CD14-positive monocyte (primary cell): ENCODE measurements at regions not wholly inside any gene's neighbourhood (a gene's known extent, or its start where the extent isn't known, plus 50 kb on each side); places are given as distances from the start of the nearest gene placed in this dataset.
"Not testable (repeated sequence)": the region's sequence is repeated elsewhere in the genome, so short reads cannot be mapped to it uniquely, and the experiment has no call there.

Experiments
- DNase-seq, 3 donors: peaks; one replicate each; pipeline ENCODE4 v3.0.0-alpha.2; 2011 to 2022
- H2AFZ ChIP-seq: 2 replicates; pipeline ENCODE4 v1.6.0; 2012; ENCODE audit warnings: mild to moderate bottlenecking, low read depth, low read length, inconsistent platforms; ENCODE audit not compliant: insufficient read depth, poor library complexity, severe bottlenecking
- H3K27ac ChIP-seq, 2 donors: 1 replicate in 1 of 2; 2 replicates in 1 of 2; pipeline ENCODE4 v1.5.1; 2012 to 2013; ENCODE audit warnings: low read length in 2 of 2, control low read depth in 1 of 2, inconsistent platforms in 1 of 2, low read depth in 1 of 2, mild to moderate bottlenecking in 1 of 2
- H3K27me3 ChIP-seq, 2 donors: one replicate each; pipeline versions ENCODE4 v1.6.0 to v1.6.1; 2011 to 2013; ENCODE audit warnings: low read length in 2 of 2; ENCODE audit not compliant: control insufficient read depth in 2 of 2, insufficient read depth in 2 of 2
- H3K36me3 ChIP-seq, 2 donors: replicated peaks in 1 of 2; 1 replicate in 1 of 2; 2 replicates in 1 of 2; pipeline versions ENCODE4 v1.5.1 to v1.6.1; 2012 to 2013; ENCODE audit warnings: low read length in 2 of 2, control low read depth in 1 of 2, inconsistent platforms in 1 of 2, mild to moderate bottlenecking in 1 of 2; ENCODE audit not compliant: insufficient read depth in 2 of 2, control insufficient read depth in 1 of 2
- H3K4me1 ChIP-seq, 2 donors: 1 replicate in 1 of 2; 2 replicates in 1 of 2; pipeline versions ENCODE4 v1.5.1 to v1.6.1; 2012 to 2013; ENCODE audit warnings: low read length in 2 of 2, control low read depth in 1 of 2, inconsistent platforms in 1 of 2, mild to moderate bottlenecking in 1 of 2, moderate library complexity in 1 of 2; ENCODE audit not compliant: insufficient read depth in 2 of 2, control insufficient read depth in 1 of 2
- H3K4me2 ChIP-seq: replicated peaks from 2 replicates; pipeline ENCODE3; 2012; ENCODE audit warnings: low read length, moderate library complexity, mild to moderate bottlenecking; ENCODE audit not compliant: poor library complexity, severe bottlenecking; ENCODE audit errors: extremely low read depth
- H3K4me3 ChIP-seq, 3 experiments: fragments of 200-600 bp in 1 of 3; sonication (generic) in 1 of 3; replicated peaks in 1 of 3; 1 replicate in 2 of 3; 2 replicates in 1 of 3; pipeline ENCODE4 v1.5.1; 2011 to 2013; ENCODE audit warnings: low read length in 3 of 3, mild to moderate bottlenecking in 3 of 3, control low read depth in 2 of 3, low read depth in 2 of 3, inconsistent platforms in 1 of 3, moderate library complexity in 1 of 3
- H3K79me2 ChIP-seq: 2 replicates; pipeline ENCODE4 v1.6.0; 2012; ENCODE audit warnings: mild to moderate bottlenecking, control low read depth, inconsistent platforms, low read length, moderate library complexity; ENCODE audit not compliant: insufficient read depth
- H3K9ac ChIP-seq: 2 replicates; pipeline ENCODE4 v1.6.0; 2017; ENCODE audit warnings: low read length, mild to moderate bottlenecking; ENCODE audit not compliant: insufficient read depth, poor library complexity, severe bottlenecking
- H3K9me3 ChIP-seq, 2 donors: replicated peaks in 1 of 2; 1 replicate in 1 of 2; 2 replicates in 1 of 2; pipeline versions ENCODE4 v1.5.1 to v1.6.1; 2012 to 2013; ENCODE audit warnings: low read length in 2 of 2, control low read depth in 1 of 2; ENCODE audit not compliant: control insufficient read depth in 1 of 2, insufficient read depth in 1 of 2
- H4K20me1 ChIP-seq: 2 replicates; pipeline ENCODE4 v1.6.0; 2012; ENCODE audit warnings: mild to moderate bottlenecking, low read length, control low read depth, moderate library complexity; ENCODE audit not compliant: insufficient read depth
- H3K27ac Mint-ChIP-seq, 7 donors: one replicate each; pipeline ENCODE4 v1.8.0; 2020; ENCODE audit warnings: mild to moderate bottlenecking in 7 of 7, mixed read lengths in 7 of 7, moderate library complexity in 6 of 7, inconsistent platforms in 2 of 7
- H3K27me3 Mint-ChIP-seq, 3 donors: one replicate each; pipeline ENCODE4 v1.8.0; 2021 to 2022; ENCODE audit warnings: low read depth in 3 of 3, mild to moderate bottlenecking in 3 of 3, mixed read lengths in 3 of 3, moderate library complexity in 3 of 3, inconsistent platforms in 1 of 3
- H3K36me3 Mint-ChIP-seq, 2 donors: one replicate each; pipeline ENCODE4 v1.8.0; 2020; ENCODE audit warnings: mixed read lengths in 2 of 2, inconsistent platforms in 1 of 2, mild to moderate bottlenecking in 1 of 2
- H3K4me1 Mint-ChIP-seq: one replicate; pipeline ENCODE4 v1.8.0; 2020; ENCODE audit warnings: mild to moderate bottlenecking, mixed read lengths
- H3K4me3 Mint-ChIP-seq, 2 donors: one replicate each; pipeline ENCODE4 v1.8.0; 2020; ENCODE audit warnings: mild to moderate bottlenecking in 2 of 2, mixed read lengths in 2 of 2, moderate library complexity in 1 of 2
- H3K9me3 Mint-ChIP-seq, 7 donors: one replicate each; pipeline ENCODE4 v1.8.0; 2020 to 2022; ENCODE audit warnings: mixed read lengths in 7 of 7, mild to moderate bottlenecking in 6 of 7, moderate library complexity in 6 of 7, inconsistent platforms in 2 of 7
- CTCF ChIP-seq: fragments of 200-600 bp; IDR thresholded peaks from one replicate; pipeline ENCODE4 v1.8.0; 2022; ENCODE audit warnings: antibody characterized with exemption, mild to moderate bottlenecking
- WGBS: methylation state at CpG from one replicate; pipeline ENCODE4 v1.1.5; 2013; ENCODE audit warnings: missing lambda C conversion rate; ENCODE audit not compliant: insufficient coverage; 5-methylcytosine and 5-hydroxymethylcytosine counted together
- intact Hi-C, 2 donors: fragments of 100-400 bp; cut with micrococcal nuclease; formaldehyde crosslinking; loops; one replicate each; pipeline versions ENCODE4 v1.15.0 to v1.15.1; 2023

- Mint-ChIP-seq H3K4me3 (no peak overlapping the region), H3K27me3 (no peaks in the 10 kb centered on the region), H3K27ac (no peak overlapping the region), H3K4me1 (no peaks in the 10 kb centered on the region), H3K36me3 (no peaks in the 10 kb centered on the region), H3K9me3 (peaks cover 0 to 1% (median 0%) of the 10 kb centered on the region in 7 donors)
- no peaks in the 10 kb centered on the region for H3K79me2 ChIP-seq
- H3K9ac ChIP-seq: no peak overlapping the region
- no peak overlapping the region for H3K4me2 ChIP-seq
- H2AFZ ChIP-seq: no peak overlapping the region
- no peak for TF ChIP-seq CTCF
- no peaks in the 10 kb centered on the region for H3K36me3 ChIP-seq
- 100% methylated on average over 1 of the region's 2 CpGs for WGBS
- no peak overlapping the region for H3K27ac ChIP-seq
- intact Hi-C loops: no loop called here
- H4K20me1 ChIP-seq: no peaks in the 10 kb centered on the region
- DNase-seq: no peak
- no peaks in the 10 kb centered on the region for H3K9me3 ChIP-seq
- no peaks in the 10 kb centered on the region for H3K4me1 ChIP-seq
- no peaks in the 10 kb centered on the region for H3K27me3 ChIP-seq
- H3K4me3 ChIP-seq: no peak overlapping the region
Measured at GRCh38 chr3:168794427-168794826, 698.7 kb upstream of the GOLIM4 start.

- intact Hi-C loops: no loop called here
- WGBS: 90% methylated on average over 2 of the region's 3 CpGs
- TF ChIP-seq CTCF: no peak
Measured at GRCh38 chr3:168782193-168782592, 686.5 kb upstream of the GOLIM4 start.

GRCh38 chr3:168779970-168780645 is 684.4 kb upstream of the GOLIM4 start:
- DNase-seq, H3K4me3 Mint-ChIP-seq, H3K27me3 ChIP-seq, H3K27ac ChIP-seq, H4K20me1 ChIP-seq, H3K4me3 ChIP-seq, H3K9ac ChIP-seq, H2AFZ ChIP-seq, H3K9me3 ChIP-seq, H3K36me3 ChIP-seq, H3K36me3 Mint-ChIP-seq, H3K27ac Mint-ChIP-seq, H3K79me2 ChIP-seq, intact Hi-C loops, H3K4me2 ChIP-seq, H3K27me3 Mint-ChIP-seq, H3K4me1 ChIP-seq, H3K4me1 Mint-ChIP-seq: not testable (repeated sequence)
- peaks cover 3 to 30% (median 16%) of the 10 kb centered on the region in 7 donors for H3K9me3 Mint-ChIP-seq
- WGBS: 95% methylated on average over 23 of the region's 28 CpGs

More at GRCh38 chr3:168782193-168782592, 686.5 kb upstream of the GOLIM4 start:
- Histone ChIP-seq H3K9me3 (peaks cover 0 to 3% of the 10 kb centered on the region in 2 donors), H3K79me2 (no peaks in the 10 kb centered on the region), H3K9ac (no peak overlapping the region), H4K20me1 (no peaks in the 10 kb centered on the region), H3K4me1 (no peaks in the 10 kb centered on the region), H3K4me3 (no peak overlapping the region), H2AFZ (no peak overlapping the region), H3K36me3 (no peaks in the 10 kb centered on the region), H3K27ac (no peak overlapping the region), H3K27me3 (no peaks in the 10 kb centered on the region), H3K4me2 (no peak overlapping the region)
- H3K4me3 Mint-ChIP-seq: no peak overlapping the region
- H3K4me1 Mint-ChIP-seq: no peaks in the 10 kb centered on the region
- H3K9me3 Mint-ChIP-seq: peaks cover 3 to 20% (median 16%) of the 10 kb centered on the region in 7 donors
- DNase-seq: no peak
- no peaks in the 10 kb centered on the region for H3K27me3 Mint-ChIP-seq
- no peak overlapping the region for H3K27ac Mint-ChIP-seq
- no peaks in the 10 kb centered on the region for H3K36me3 Mint-ChIP-seq
